ENCODE measurements at regions not wholly inside any gene's neighbourhood (a gene's known extent, or its start where the extent isn't known, plus 50 kb on each side); places are given as distances from the start of the nearest gene placed in this dataset.

GRCh38 chr14:55900749-55901148 lies 217.5 kb upstream of the PELI2 start:
- no peak for DNase-seq
- Histone ChIP-seq H3K27me3 (replicated peaks; ENCODE audit: control insufficient read depth, insufficient read depth, low read length) (no peaks in the 10 kb centered on the region), H3K4me3 (ENCODE audit: low read depth, low read length) (no peak overlapping the region), H3K9me3 (no peaks in the 10 kb centered on the region), H3K4me1 (no peaks in the 10 kb centered on the region), H3K36me3 (ENCODE audit: control insufficient read depth, insufficient read depth, low read length) (no peaks in the 10 kb centered on the region)
- no peak for TF ChIP-seq CTCF (IDR thresholded peaks at IDR 0.05; ENCODE audit: insufficient read depth in 1 of 2, low read depth in 1 of 2, low read length in 1 of 2, severe bottlenecking in 1 of 2, unreplicated experiment in 1 of 2)
- CTCF ChIA-PET = no interaction called here
- H3K27me3 Mint-ChIP-seq (ENCODE audit: insufficient read depth, unreplicated experiment) = no peaks in the 10 kb centered on the region
- intact Hi-C loops (cut with micrococcal nuclease; ENCODE audit: unreplicated experiment) = no loop called here
- H3K4me3 Mint-ChIP-seq (ENCODE audit: unreplicated experiment) = no peak overlapping the region
- no TSS peak for BruUV-seq (replicated peaks)
- no peak overlapping the region for H3K27ac Mint-ChIP-seq (ENCODE audit: unreplicated experiment)
- no peaks in the 10 kb centered on the region for H3K9me3 Mint-ChIP-seq (ENCODE audit: unreplicated experiment)
- POLR2A ChIA-PET = no interaction called here
- H3K4me1 Mint-ChIP-seq (ENCODE audit: low read depth, unreplicated experiment) = no peaks in the 10 kb centered on the region
- no peaks in the 10 kb centered on the region for H3K36me3 Mint-ChIP-seq (ENCODE audit: insufficient read depth, unreplicated experiment)

GRCh38 chr14:55901291-55901690 lies 216.9 kb upstream of the PELI2 start:
- H3K4me1 Mint-ChIP-seq (ENCODE audit: low read depth, unreplicated experiment) = no peaks in the 10 kb centered on the region
- no TSS peak for BruUV-seq (replicated peaks)

GRCh38 chr14:55902241-55902640 lies 216.0 kb upstream of the PELI2 start:
- no peaks in the 10 kb centered on the region for H3K4me1 Mint-ChIP-seq (ENCODE audit: low read depth, unreplicated experiment)
- ChIA-PET CTCF (no interaction called here), POLR2A (no interaction called here)
- Histone ChIP-seq H3K4me3 (ENCODE audit: low read depth, low read length) (no peak overlapping the region), H3K27me3 (replicated peaks; ENCODE audit: control insufficient read depth, insufficient read depth, low read length) (no peaks in the 10 kb centered on the region), H3K4me1 (no peaks in the 10 kb centered on the region), H3K9me3 (no peaks in the 10 kb centered on the region), H3K36me3 (ENCODE audit: control insufficient read depth, insufficient read depth, low read length) (no peaks in the 10 kb centered on the region)
- BruUV-seq (replicated peaks) = no TSS peak
- H3K36me3 Mint-ChIP-seq (ENCODE audit: insufficient read depth, unreplicated experiment) = no peaks in the 10 kb centered on the region
- TF ChIP-seq CTCF (IDR thresholded peaks at IDR 0.05; ENCODE audit: insufficient read depth in 1 of 2, low read depth in 1 of 2, low read length in 1 of 2, severe bottlenecking in 1 of 2, unreplicated experiment in 1 of 2) = no peak
- intact Hi-C loops (cut with micrococcal nuclease; ENCODE audit: unreplicated experiment) = no loop called here
- H3K4me3 Mint-ChIP-seq (ENCODE audit: unreplicated experiment) = no peak overlapping the region
- H3K27me3 Mint-ChIP-seq (ENCODE audit: insufficient read depth, unreplicated experiment) = no peaks in the 10 kb centered on the region
- no peaks in the 10 kb centered on the region for H3K9me3 Mint-ChIP-seq (ENCODE audit: unreplicated experiment)
- no peak overlapping the region for H3K27ac Mint-ChIP-seq (ENCODE audit: unreplicated experiment)
- DNase-seq = no peak

More at GRCh38 chr14:55901291-55901690, 216.9 kb upstream of the PELI2 start:
- H3K36me3 ChIP-seq (ENCODE audit: control insufficient read depth, insufficient read depth, low read length) = no peaks in the 10 kb centered on the region
- Mint-ChIP-seq H3K4me3 (ENCODE audit: unreplicated experiment) (no peak overlapping the region), H3K9me3 (ENCODE audit: unreplicated experiment) (no peaks in the 10 kb centered on the region), H3K27me3 (ENCODE audit: insufficient read depth, unreplicated experiment) (no peaks in the 10 kb centered on the region), H3K27ac (ENCODE audit: unreplicated experiment) (no peak overlapping the region), H3K36me3 (ENCODE audit: insufficient read depth, unreplicated experiment) (no peaks in the 10 kb centered on the region)
- intact Hi-C loops (cut with micrococcal nuclease; ENCODE audit: unreplicated experiment) = no loop called here
- POLR2A ChIA-PET = no interaction called here
- CTCF ChIA-PET = no interaction called here
- no peak overlapping the region for H3K4me3 ChIP-seq (ENCODE audit: low read depth, low read length)
- H3K9me3 ChIP-seq = no peaks in the 10 kb centered on the region
- H3K27me3 ChIP-seq (replicated peaks; ENCODE audit: control insufficient read depth, insufficient read depth, low read length) = no peaks in the 10 kb centered on the region
- no peak for DNase-seq
- no peaks in the 10 kb centered on the region for H3K4me1 ChIP-seq
- no peak for TF ChIP-seq CTCF (IDR thresholded peaks at IDR 0.05; ENCODE audit: insufficient read depth in 1 of 2, low read depth in 1 of 2, low read length in 1 of 2, severe bottlenecking in 1 of 2, unreplicated experiment in 1 of 2)
